ENCODE measurements at regions not wholly inside any gene's neighbourhood (a gene's known extent, or its start where the extent isn't known, plus 50 kb on each side); places are given as distances from the start of the nearest gene placed in this dataset.
A peak's percentile ranks its signal among the peaks of the same experiment; 100 is the strongest.

GRCh38 chr7:42831006-42831717 lies 80.7 kb downstream of the C7orf25 start:
- Histone ChIP-seq H3K9ac (ENCODE audit: low read depth in 1 of 3, low read length in 3 of 3) (no peak overlapping the region), H3K27me3 (ENCODE audit: control insufficient read depth in 3 of 3, insufficient read depth in 3 of 3, low read length in 3 of 3) (no peaks in the 10 kb centered on the region), H3K4me3 (ENCODE audit: low read length in 3 of 3) (peak overlapping the region in 1 of 3 donors; percentile 7)

DNA sequence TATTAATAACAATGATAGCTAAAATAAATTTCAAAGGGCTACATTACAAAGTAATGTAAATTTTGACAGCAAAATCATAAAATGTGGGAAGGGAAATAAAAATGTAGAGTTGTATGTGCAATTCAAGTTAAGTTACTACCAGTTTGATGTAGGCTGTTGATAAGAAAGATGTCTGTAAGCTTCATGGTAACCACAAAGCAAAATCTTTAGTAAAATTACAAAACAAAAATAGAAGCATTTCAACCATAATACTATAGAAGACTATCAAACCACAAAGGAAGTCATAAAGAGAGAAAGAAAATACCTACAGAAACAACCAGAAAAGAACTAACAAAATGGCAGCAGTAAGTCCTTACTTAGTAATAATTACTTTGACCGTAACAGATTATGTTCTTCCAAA lies 99.1 kb downstream of the C7orf25 start:
- Histone ChIP-seq H3K27me3 (ENCODE audit: control insufficient read depth in 3 of 3, insufficient read depth in 3 of 3, low read length in 3 of 3) (no peaks in the 10 kb centered on the region), H3K9ac (ENCODE audit: low read depth in 1 of 3, low read length in 3 of 3) (no peak overlapping the region), H3K4me3 (ENCODE audit: low read length in 3 of 3) (no peak overlapping the region), H3K27ac (ENCODE audit: low read depth, low read length) (no peak overlapping the region), H3K4me1 (ENCODE audit: control insufficient read depth in 3 of 3, insufficient read depth in 3 of 3, low read length in 3 of 3) (no peaks in the 10 kb centered on the region), H3K9me3 (ENCODE audit: control insufficient read depth in 3 of 3, low read length in 3 of 3) (peaks cover 0 to 4% (median 2%) of the 10 kb centered on the region in 3 donors), H3K36me3 (ENCODE audit: control insufficient read depth in 3 of 3, insufficient read depth in 3 of 3, low read length in 3 of 3) (no peaks in the 10 kb centered on the region)

More at GRCh38 chr7:42831006-42831717, 80.7 kb downstream of the C7orf25 start:
- Histone ChIP-seq H3K9me3 (ENCODE audit: control insufficient read depth in 3 of 3, low read length in 3 of 3) (no peaks in the 10 kb centered on the region), H3K4me1 (ENCODE audit: control insufficient read depth in 3 of 3, insufficient read depth in 3 of 3, low read length in 3 of 3) (peaks cover 7 to 21% (median 11%) of the 10 kb centered on the region in 3 donors), H3K36me3 (ENCODE audit: control insufficient read depth in 3 of 3, insufficient read depth in 3 of 3, low read length in 3 of 3) (no peaks in the 10 kb centered on the region), H3K27ac (ENCODE audit: low read depth, low read length) (no peak overlapping the region)

GRCh38 chr7:42805601-42806000 lies 106.3 kb downstream of the C7orf25 start:
- H3K9me3 ChIP-seq (ENCODE audit: control insufficient read depth in 3 of 3, low read length in 3 of 3): no peaks in the 10 kb centered on the region
- no peaks in the 10 kb centered on the region for H3K36me3 ChIP-seq (ENCODE audit: control insufficient read depth in 3 of 3, insufficient read depth in 3 of 3, low read length in 3 of 3)
- H3K4me1 ChIP-seq (ENCODE audit: control insufficient read depth in 3 of 3, insufficient read depth in 3 of 3, low read length in 3 of 3): no peaks in the 10 kb centered on the region
- no peak overlapping the region for H3K4me3 ChIP-seq (ENCODE audit: low read length in 3 of 3)
- H3K27ac ChIP-seq (ENCODE audit: low read depth, low read length): no peak overlapping the region
- no peaks in the 10 kb centered on the region for H3K27me3 ChIP-seq (ENCODE audit: control insufficient read depth in 3 of 3, insufficient read depth in 3 of 3, low read length in 3 of 3)
- no peak overlapping the region for H3K9ac ChIP-seq (ENCODE audit: low read depth in 1 of 3, low read length in 3 of 3)

GRCh38 chr7:42794673-42795072 lies 117.2 kb downstream of the C7orf25 start:
- Histone ChIP-seq H3K4me1 (ENCODE audit: control insufficient read depth in 3 of 3, insufficient read depth in 3 of 3, low read length in 3 of 3) (no peaks in the 10 kb centered on the region), H3K27ac (ENCODE audit: low read depth, low read length) (no peak overlapping the region), H3K27me3 (ENCODE audit: control insufficient read depth in 3 of 3, insufficient read depth in 3 of 3, low read length in 3 of 3) (no peaks in the 10 kb centered on the region), H3K4me3 (ENCODE audit: low read length in 3 of 3) (no peak overlapping the region), H3K9ac (ENCODE audit: low read depth in 1 of 3, low read length in 3 of 3) (no peak overlapping the region), H3K36me3 (ENCODE audit: control insufficient read depth in 3 of 3, insufficient read depth in 3 of 3, low read length in 3 of 3) (no peaks in the 10 kb centered on the region), H3K9me3 (ENCODE audit: control insufficient read depth in 3 of 3, low read length in 3 of 3) (no peaks in the 10 kb centered on the region)

- Histone ChIP-seq H3K36me3 (ENCODE audit: control insufficient read depth in 3 of 3, insufficient read depth in 3 of 3, low read length in 3 of 3) (no peaks in the 10 kb centered on the region), H3K4me1 (ENCODE audit: control insufficient read depth in 3 of 3, insufficient read depth in 3 of 3, low read length in 3 of 3) (no peaks in the 10 kb centered on the region), H3K4me3 (ENCODE audit: low read length in 3 of 3) (no peak overlapping the region), H3K9me3 (ENCODE audit: control insufficient read depth in 3 of 3, low read length in 3 of 3) (no peaks in the 10 kb centered on the region), H3K27me3 (ENCODE audit: control insufficient read depth in 3 of 3, insufficient read depth in 3 of 3, low read length in 3 of 3) (no peaks in the 10 kb centered on the region), H3K9ac (ENCODE audit: low read depth in 1 of 3, low read length in 3 of 3) (no peak overlapping the region), H3K27ac (ENCODE audit: low read depth, low read length) (no peak overlapping the region)
These were observed 119.0 kb downstream of the C7orf25 start for GRCh38 chr7:42792841-42793240.

DNA sequence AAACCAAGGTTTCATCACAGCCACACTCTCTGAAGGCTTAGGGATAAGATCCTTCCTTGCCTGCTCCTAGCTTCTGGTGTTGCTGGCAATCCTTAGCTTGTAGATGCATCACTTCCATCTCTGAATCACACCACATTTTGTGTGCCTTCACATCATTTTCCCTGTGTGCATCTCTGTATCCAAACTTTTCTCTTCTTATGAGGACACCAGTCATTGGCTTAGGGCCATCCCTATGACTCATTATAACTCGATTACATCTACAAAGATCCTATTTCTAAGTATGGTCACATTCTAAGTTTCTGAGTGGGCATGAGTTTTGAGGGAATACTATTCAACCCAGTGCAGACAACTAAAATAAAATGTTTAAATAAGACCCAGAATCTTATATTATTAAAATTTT lies 121.7 kb downstream of the C7orf25 start:
- Histone ChIP-seq H3K9me3 (ENCODE audit: control insufficient read depth in 3 of 3, low read length in 3 of 3) (no peaks in the 10 kb centered on the region), H3K9ac (ENCODE audit: low read depth in 1 of 3, low read length in 3 of 3) (no peak overlapping the region), H3K27me3 (ENCODE audit: control insufficient read depth in 3 of 3, insufficient read depth in 3 of 3, low read length in 3 of 3) (no peaks in the 10 kb centered on the region), H3K4me3 (ENCODE audit: low read length in 3 of 3) (no peak overlapping the region), H3K36me3 (ENCODE audit: control insufficient read depth in 3 of 3, insufficient read depth in 3 of 3, low read length in 3 of 3) (no peaks in the 10 kb centered on the region), H3K27ac (ENCODE audit: low read depth, low read length) (no peak overlapping the region), H3K4me1 (ENCODE audit: control insufficient read depth in 3 of 3, insufficient read depth in 3 of 3, low read length in 3 of 3) (no peaks in the 10 kb centered on the region)

- H3K4me1 ChIP-seq (ENCODE audit: control insufficient read depth in 3 of 3, insufficient read depth in 3 of 3, low read length in 3 of 3): no peaks in the 10 kb centered on the region
- H3K27ac ChIP-seq (ENCODE audit: low read depth, low read length): no peak overlapping the region
- H3K36me3 ChIP-seq (ENCODE audit: control insufficient read depth in 3 of 3, insufficient read depth in 3 of 3, low read length in 3 of 3): no peaks in the 10 kb centered on the region
- no peak overlapping the region for H3K9ac ChIP-seq (ENCODE audit: low read depth in 1 of 3, low read length in 3 of 3)
- H3K27me3 ChIP-seq (ENCODE audit: control insufficient read depth in 3 of 3, insufficient read depth in 3 of 3, low read length in 3 of 3): no peaks in the 10 kb centered on the region
- H3K9me3 ChIP-seq (ENCODE audit: control insufficient read depth in 3 of 3, low read length in 3 of 3): peaks cover 0 to 3% (median 0%) of the 10 kb centered on the region in 3 donors
- H3K4me3 ChIP-seq (ENCODE audit: low read length in 3 of 3): no peak overlapping the region
These were observed 137.4 kb downstream of the C7orf25 start for GRCh38 chr7:42774436-42774835.

GRCh38 chr7:42770114-42770513 lies 141.8 kb downstream of the C7orf25 start:
- H3K27ac ChIP-seq (ENCODE audit: low read depth, low read length): no peak overlapping the region
- H3K36me3 ChIP-seq (ENCODE audit: control insufficient read depth in 3 of 3, insufficient read depth in 3 of 3, low read length in 3 of 3): no peaks in the 10 kb centered on the region
- no peaks in the 10 kb centered on the region for H3K4me1 ChIP-seq (ENCODE audit: control insufficient read depth in 3 of 3, insufficient read depth in 3 of 3, low read length in 3 of 3)
- H3K9me3 ChIP-seq (ENCODE audit: control insufficient read depth in 3 of 3, low read length in 3 of 3): no peaks in the 10 kb centered on the region
- no peak overlapping the region for H3K9ac ChIP-seq (ENCODE audit: low read depth in 1 of 3, low read length in 3 of 3)
- H3K27me3 ChIP-seq (ENCODE audit: control insufficient read depth in 3 of 3, insufficient read depth in 3 of 3, low read length in 3 of 3): no peaks in the 10 kb centered on the region
- no peak overlapping the region for H3K4me3 ChIP-seq (ENCODE audit: low read length in 3 of 3)

- no peaks in the 10 kb centered on the region for H3K27me3 ChIP-seq (ENCODE audit: control insufficient read depth in 3 of 3, insufficient read depth in 3 of 3, low read length in 3 of 3)
- no peak overlapping the region for H3K27ac ChIP-seq (ENCODE audit: low read depth, low read length)
- H3K4me1 ChIP-seq (ENCODE audit: control insufficient read depth in 3 of 3, insufficient read depth in 3 of 3, low read length in 3 of 3): no peaks in the 10 kb centered on the region
- H3K36me3 ChIP-seq (ENCODE audit: control insufficient read depth in 3 of 3, insufficient read depth in 3 of 3, low read length in 3 of 3): no peaks in the 10 kb centered on the region
- no peak overlapping the region for H3K4me3 ChIP-seq (ENCODE audit: low read length in 3 of 3)
- H3K9me3 ChIP-seq (ENCODE audit: control insufficient read depth in 3 of 3, low read length in 3 of 3): no peaks in the 10 kb centered on the region
- H3K9ac ChIP-seq (ENCODE audit: low read depth in 1 of 3, low read length in 3 of 3): no peak overlapping the region
These were observed 143.8 kb downstream of the C7orf25 start for GRCh38 chr7:42768045-42768444.

GRCh38 chr7:42766782-42767423 lies 145.0 kb downstream of the C7orf25 start:
- no peaks in the 10 kb centered on the region for H3K9me3 ChIP-seq (ENCODE audit: control insufficient read depth in 3 of 3, low read length in 3 of 3)
- no peaks in the 10 kb centered on the region for H3K4me1 ChIP-seq (ENCODE audit: control insufficient read depth in 3 of 3, insufficient read depth in 3 of 3, low read length in 3 of 3)
- no peak overlapping the region for H3K9ac ChIP-seq (ENCODE audit: low read depth in 1 of 3, low read length in 3 of 3)
- no peaks in the 10 kb centered on the region for H3K36me3 ChIP-seq (ENCODE audit: control insufficient read depth in 3 of 3, insufficient read depth in 3 of 3, low read length in 3 of 3)
- H3K27me3 ChIP-seq (ENCODE audit: control insufficient read depth in 3 of 3, insufficient read depth in 3 of 3, low read length in 3 of 3): no peaks in the 10 kb centered on the region
- H3K27ac ChIP-seq (ENCODE audit: low read depth, low read length): no peak overlapping the region
- H3K4me3 ChIP-seq (ENCODE audit: low read length in 3 of 3): no peak overlapping the region
